HCT116 (cell line): ENCODE measurements at regions not wholly inside any gene's neighbourhood (a gene's known extent, or its start where the extent isn't known, plus 50 kb on each side); places are given as distances from the start of the nearest gene placed in this dataset.

ENCODE experiments used
- ATAC-seq: fragments of 200-7000 bp; cut with Tn5 transposase; 2 replicates; pipeline ENCODE4 v1.9.1; 2020; ENCODE audit warnings: mild to moderate bottlenecking, moderate library complexity
- BruUV-seq: library from RNA; stranded (reverse); fragments of 400-500 nt; replicated peaks from 2 replicates; lab custom pipeline; 2021; lab: Mats Ljungman, UMichigan
- CTCF ChIA-PET: fragments of 300-600 bp; sonication (Branson Sonifier 250); formaldehyde crosslinking; loops from one replicate; lab custom pipeline; 2021; ENCODE audit warnings: antibody characterized with exemption; lab: Charles Lee
- POLR2A ChIA-PET: fragments of 300-600, 350-600 bp; sonication (Branson Sonifier 250); formaldehyde crosslinking; loops from one replicate; lab custom pipeline; 2021; ENCODE audit warnings: antibody characterized with exemption; lab: Charles Lee
- RAD21 ChIA-PET, 2 experiments: fragments of 300-600 bp; sonication (Branson Sonifier 250); formaldehyde crosslinking; loops; one replicate each; lab custom pipeline; 2023; ENCODE audit warnings: low total read pairs in 2 of 2; ENCODE audit not compliant: uncharacterized antibody in 2 of 2, unreplicated experiment in 2 of 2, low non-redundant PET in 1 of 2; lab: Charles Lee
- DNase-seq: peaks from one replicate; pipeline ENCODE4 v3.0.0-alpha.2; 2010; ENCODE audit warnings: low read depth, low spot score
- H2AFZ ChIP-seq: fragments of 200-600 bp; shearing (Covaris generic), sonication (generic); 2 replicates; pipeline ENCODE4 v1.6.1; 2017; ENCODE audit warnings: low read depth, mixed run types, mixed read lengths, antibody characterized with exemption, low read length; ENCODE audit not compliant: poor library complexity, severe bottlenecking
- H3K27ac ChIP-seq: 2 replicates; pipeline ENCODE4 v1.5.1; 2012; ENCODE audit warnings: low read depth, low read length
- H3K27me3 ChIP-seq: fragments of 200-600 bp; sonication (generic); 2 replicates; pipeline ENCODE4 v1.6.1; 2016; ENCODE audit warnings: mixed run types, low read length, mixed read lengths; ENCODE audit not compliant: insufficient read depth
- H3K36me3 ChIP-seq, 2 experiments: fragments of 200-500 bp in 1 of 2; fragments of 200-600 bp in 1 of 2; sonication (Bioruptor generic) in 1 of 2; sonication (generic) in 1 of 2; 2 replicates each; pipeline versions ENCODE4 v1.5.1 to v1.6.1; 2014 to 2016; ENCODE audit warnings: low read length in 2 of 2, inconsistent platforms in 1 of 2, mixed read lengths in 1 of 2, mixed run types in 1 of 2; ENCODE audit not compliant: insufficient read depth in 2 of 2, control insufficient read depth in 1 of 2
- H3K4me1 ChIP-seq, 2 experiments: fragments of 200-600 bp in 1 of 2; sonication (generic) in 1 of 2; 2 replicates each; pipeline versions ENCODE4 v1.5.1 to v1.6.1; 2012 to 2017; ENCODE audit warnings: low read length in 2 of 2, inconsistent platforms in 1 of 2, mild to moderate bottlenecking in 1 of 2, mixed read lengths in 1 of 2, mixed run types in 1 of 2, moderate library complexity in 1 of 2; ENCODE audit not compliant: insufficient read depth in 2 of 2, control insufficient read depth in 1 of 2
- H3K4me2 ChIP-seq: fragments of 200-600 bp; sonication (generic); 2 replicates; pipeline ENCODE4 v1.6.1; 2017; ENCODE audit warnings: mixed run types, low read length, mixed read lengths
- H3K4me3 ChIP-seq, 2 experiments: fragments of 200-600 bp in 1 of 2; sonication (generic) in 1 of 2; replicated peaks in 1 of 2; 2 replicates each; pipeline ENCODE4 v1.5.1; 2011 to 2016; ENCODE audit warnings: low read length in 2 of 2, control low read depth in 1 of 2, low read depth in 1 of 2, mild to moderate bottlenecking in 1 of 2, mixed read lengths in 1 of 2, mixed run types in 1 of 2
- H3K79me2 ChIP-seq: fragments of 200-600 bp; sonication (generic); 2 replicates; pipeline ENCODE4 v1.6.1; 2017; ENCODE audit warnings: mild to moderate bottlenecking, mixed run types, low read length, moderate library complexity, mixed read lengths; ENCODE audit not compliant: insufficient read depth
- H3K9ac ChIP-seq: fragments of 200-600 bp; sonication (generic); 2 replicates; pipeline ENCODE4 v1.6.1; 2016; ENCODE audit warnings: low read length, mixed read lengths
- H3K9me2 ChIP-seq: fragments of 200-600 bp; sonication (generic), shearing (Covaris generic); 2 replicates; pipeline ENCODE4 v1.6.1; 2017; ENCODE audit warnings: mixed run types, mild to moderate bottlenecking, moderate library complexity; ENCODE audit not compliant: insufficient read depth
- H3K9me3 ChIP-seq, 2 experiments: fragments of 200-500 bp in 1 of 2; fragments of 200-600 bp in 1 of 2; sonication (Bioruptor generic) in 1 of 2; sonication (generic) in 1 of 2; 2 replicates each; pipeline ENCODE4 v1.6.1; 2014 to 2017; ENCODE audit warnings: low read length in 2 of 2, mixed read lengths in 2 of 2, inconsistent platforms in 1 of 2, low read depth in 1 of 2, mild to moderate bottlenecking in 1 of 2, mixed run types in 1 of 2, moderate library complexity in 1 of 2; ENCODE audit not compliant: control insufficient read depth in 1 of 2, insufficient read depth in 1 of 2
- H4K20me1 ChIP-seq: fragments of 200-600 bp; sonication (generic), shearing (Covaris generic); 2 replicates; pipeline ENCODE4 v1.6.1; 2017; ENCODE audit warnings: mixed run types, mild to moderate bottlenecking, moderate library complexity; ENCODE audit not compliant: insufficient read depth
- ATF3 ChIP-seq: IDR thresholded peaks from 2 replicates; pipeline ENCODE4 v1.6.1; 2012
- CBX3 ChIP-seq: IDR thresholded peaks from 2 replicates; pipeline ENCODE4 v1.6.1; 2012; ENCODE audit warnings: low read depth
- CEBPB ChIP-seq: IDR thresholded peaks from 2 replicates; pipeline ENCODE4 v1.6.1; 2012; ENCODE audit warnings: low read depth
- EGR1 ChIP-seq: IDR thresholded peaks from 2 replicates; pipeline ENCODE4 v1.6.1; 2012; ENCODE audit warnings: low read depth
- ELF1 ChIP-seq: IDR thresholded peaks from 2 replicates; pipeline ENCODE4 v1.6.1; 2012; ENCODE audit warnings: low read depth, borderline replicate concordance
- EZH2 ChIP-seq: fragments of 200-600 bp; sonication (generic); IDR thresholded peaks from 2 replicates; pipeline ENCODE4 v1.6.1; 2017; ENCODE audit warnings: antibody characterized with exemption, mixed run types
- EZH2phosphoT487 ChIP-seq: fragments of 200-600 bp; IDR thresholded peaks from 2 replicates; pipeline ENCODE4 v1.6.1; 2018; ENCODE audit warnings: antibody characterized with exemption, borderline replicate concordance
- POLR2AphosphoS5 ChIP-seq: IDR thresholded peaks from 2 replicates; pipeline ENCODE4 v1.6.1; 2011; ENCODE audit warnings: mild to moderate bottlenecking, low read depth, low read length, moderate library complexity
- RAD21 ChIP-seq: IDR thresholded peaks from 2 replicates; pipeline ENCODE4 v1.6.1; 2012; ENCODE audit warnings: low read depth, mild to moderate bottlenecking
- SIN3A ChIP-seq: IDR thresholded peaks from 2 replicates; pipeline ENCODE4 v1.6.1; 2012; ENCODE audit warnings: low read depth
- TCF7L2 ChIP-seq: IDR thresholded peaks from 2 replicates; pipeline ENCODE4 v1.7.0; 2011; ENCODE audit warnings: borderline replicate concordance, inconsistent platforms; ENCODE audit not compliant: insufficient read depth, insufficient read length; ENCODE audit errors: extremely low read depth
- ZNF274 ChIP-seq: fragments of 200-500 bp; sonication (Bioruptor generic); IDR thresholded peaks from 2 replicates; pipeline ENCODE4 v1.6.1; 2014; ENCODE audit warnings: mild to moderate bottlenecking, low read depth, low read length, inconsistent platforms
- intact Hi-C: fragments of 100-400 bp; cut with micrococcal nuclease; formaldehyde crosslinking; loops from 2 replicates; pipeline ENCODE4 v1.10.0; 2022
- TF ChIP-seq, protein P1 (sequence below): IDR thresholded peaks from 2 replicates; pipeline ENCODE4 v1.6.1; 2011; ENCODE audit warnings: mild to moderate bottlenecking, low read length, moderate library complexity; ENCODE audit not compliant: insufficient replicate concordance; ENCODE audit errors: extremely low read depth
- TF ChIP-seq, protein P2 (sequence below): IDR thresholded peaks from 2 replicates; pipeline ENCODE4 v1.6.1; 2012; ENCODE audit warnings: low read depth
- TF ChIP-seq, protein P3 (sequence below): IDR thresholded peaks from 2 replicates; pipeline ENCODE4 v1.6.1; 2012

DNA sequence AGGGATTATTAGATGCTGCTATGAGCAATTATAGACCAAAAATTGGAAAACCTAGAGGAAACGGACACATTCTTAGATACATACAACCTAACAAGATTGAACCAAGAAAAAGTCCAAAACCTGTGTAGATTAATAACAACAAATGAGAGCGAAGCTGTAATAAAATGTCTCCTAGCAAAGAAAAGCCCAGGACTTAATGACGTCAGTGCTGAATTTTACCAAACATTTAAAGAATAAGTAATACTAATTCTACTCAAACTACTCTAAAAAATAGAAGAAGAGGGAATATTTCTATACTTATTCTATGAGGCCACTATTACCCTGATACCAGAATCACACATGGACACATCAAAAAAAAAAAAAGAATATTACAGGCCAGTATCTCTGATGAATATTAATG is 309.5 kb upstream of the ANO5 start:
- H2AFZ ChIP-seq: no peak overlapping the region
- ATAC-seq (no peak), DNase-seq (no peak)
- ChIA-PET RAD21 (no interaction called here), CTCF (no interaction called here), POLR2A (no interaction called here)
- H3K9me3 ChIP-seq: peaks cover 0 to 18% of the 10 kb centered on the region in 2 experiments; a peak in 2 of 4 replicates
- H3K9ac ChIP-seq: no peak overlapping the region
- H3K27ac ChIP-seq: no peak overlapping the region
- no peaks in the 10 kb centered on the region for H3K4me1 ChIP-seq
- no TSS peak for BruUV-seq
- no peaks in the 10 kb centered on the region for H4K20me1 ChIP-seq
- no peaks in the 10 kb centered on the region for H3K27me3 ChIP-seq
- intact Hi-C loops: no loop called here
- H3K9me2 ChIP-seq: no peaks in the 10 kb centered on the region
- no peak overlapping the region for H3K4me2 ChIP-seq
- no peak overlapping the region for H3K4me3 ChIP-seq
- H3K36me3 ChIP-seq: no peaks in the 10 kb centered on the region
- H3K79me2 ChIP-seq: no peaks in the 10 kb centered on the region
- TF ChIP-seq TCF7L2: no peak
- TF ChIP-seq POLR2AphosphoS5: no peak
- no peak for TF ChIP-seq ATF3
- no peak for TF ChIP-seq SIN3A
- no peak for TF ChIP-seq CBX3
- TF ChIP-seq RAD21: no peak
- no peak for TF ChIP-seq EZH2phosphoT487
- TF ChIP-seq ZNF274: no peak

DNA sequence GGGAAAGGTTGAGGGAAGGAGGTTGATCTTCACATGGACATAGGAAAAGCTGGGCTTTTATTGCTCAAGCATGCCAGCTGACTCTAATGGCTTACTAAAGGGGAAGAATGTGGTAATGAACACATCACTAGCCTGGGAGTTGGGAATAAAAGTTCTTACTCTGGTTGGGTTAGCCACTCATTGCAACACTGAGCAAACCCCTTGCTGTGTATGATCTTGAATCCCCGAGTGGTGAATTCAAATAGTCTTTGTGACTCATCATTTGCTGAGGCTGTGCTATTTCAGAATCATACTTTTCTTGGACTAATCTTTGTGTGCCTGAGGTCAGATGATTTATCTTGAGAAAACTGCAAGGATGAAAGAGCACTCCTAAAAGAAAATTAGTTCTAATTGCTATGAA is 304.1 kb upstream of the ANO5 start:
- intact Hi-C loops: no loop called here
- DNase-seq (no peak), ATAC-seq (no peak)
- no peaks in the 10 kb centered on the region for H3K4me1 ChIP-seq
- TF ChIP-seq ELF1 (no peak), EGR1 (no peak), EZH2 (no peak), CEBPB (no peak)
- TF ChIP-seq, protein P1, sequence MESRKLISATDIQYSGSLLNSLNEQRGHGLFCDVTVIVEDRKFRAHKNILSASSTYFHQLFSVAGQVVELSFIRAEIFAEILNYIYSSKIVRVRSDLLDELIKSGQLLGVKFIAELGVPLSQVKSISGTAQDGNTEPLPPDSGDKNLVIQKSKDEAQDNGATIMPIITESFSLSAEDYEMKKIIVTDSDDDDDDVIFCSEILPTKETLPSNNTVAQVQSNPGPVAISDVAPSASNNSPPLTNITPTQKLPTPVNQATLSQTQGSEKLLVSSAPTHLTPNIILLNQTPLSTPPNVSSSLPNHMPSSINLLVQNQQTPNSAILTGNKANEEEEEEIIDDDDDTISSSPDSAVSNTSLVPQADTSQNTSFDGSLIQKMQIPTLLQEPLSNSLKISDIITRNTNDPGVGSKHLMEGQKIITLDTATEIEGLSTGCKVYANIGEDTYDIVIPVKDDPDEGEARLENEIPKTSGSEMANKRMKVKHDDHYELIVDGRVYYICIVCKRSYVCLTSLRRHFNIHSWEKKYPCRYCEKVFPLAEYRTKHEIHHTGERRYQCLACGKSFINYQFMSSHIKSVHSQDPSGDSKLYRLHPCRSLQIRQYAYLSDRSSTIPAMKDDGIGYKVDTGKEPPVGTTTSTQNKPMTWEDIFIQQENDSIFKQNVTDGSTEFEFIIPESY: no peak
- TF ChIP-seq, protein P2, sequence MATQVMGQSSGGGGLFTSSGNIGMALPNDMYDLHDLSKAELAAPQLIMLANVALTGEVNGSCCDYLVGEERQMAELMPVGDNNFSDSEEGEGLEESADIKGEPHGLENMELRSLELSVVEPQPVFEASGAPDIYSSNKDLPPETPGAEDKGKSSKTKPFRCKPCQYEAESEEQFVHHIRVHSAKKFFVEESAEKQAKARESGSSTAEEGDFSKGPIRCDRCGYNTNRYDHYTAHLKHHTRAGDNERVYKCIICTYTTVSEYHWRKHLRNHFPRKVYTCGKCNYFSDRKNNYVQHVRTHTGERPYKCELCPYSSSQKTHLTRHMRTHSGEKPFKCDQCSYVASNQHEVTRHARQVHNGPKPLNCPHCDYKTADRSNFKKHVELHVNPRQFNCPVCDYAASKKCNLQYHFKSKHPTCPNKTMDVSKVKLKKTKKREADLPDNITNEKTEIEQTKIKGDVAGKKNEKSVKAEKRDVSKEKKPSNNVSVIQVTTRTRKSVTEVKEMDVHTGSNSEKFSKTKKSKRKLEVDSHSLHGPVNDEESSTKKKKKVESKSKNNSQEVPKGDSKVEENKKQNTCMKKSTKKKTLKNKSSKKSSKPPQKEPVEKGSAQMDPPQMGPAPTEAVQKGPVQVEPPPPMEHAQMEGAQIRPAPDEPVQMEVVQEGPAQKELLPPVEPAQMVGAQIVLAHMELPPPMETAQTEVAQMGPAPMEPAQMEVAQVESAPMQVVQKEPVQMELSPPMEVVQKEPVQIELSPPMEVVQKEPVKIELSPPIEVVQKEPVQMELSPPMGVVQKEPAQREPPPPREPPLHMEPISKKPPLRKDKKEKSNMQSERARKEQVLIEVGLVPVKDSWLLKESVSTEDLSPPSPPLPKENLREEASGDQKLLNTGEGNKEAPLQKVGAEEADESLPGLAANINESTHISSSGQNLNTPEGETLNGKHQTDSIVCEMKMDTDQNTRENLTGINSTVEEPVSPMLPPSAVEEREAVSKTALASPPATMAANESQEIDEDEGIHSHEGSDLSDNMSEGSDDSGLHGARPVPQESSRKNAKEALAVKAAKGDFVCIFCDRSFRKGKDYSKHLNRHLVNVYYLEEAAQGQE: no peak
- TF ChIP-seq, protein P3, sequence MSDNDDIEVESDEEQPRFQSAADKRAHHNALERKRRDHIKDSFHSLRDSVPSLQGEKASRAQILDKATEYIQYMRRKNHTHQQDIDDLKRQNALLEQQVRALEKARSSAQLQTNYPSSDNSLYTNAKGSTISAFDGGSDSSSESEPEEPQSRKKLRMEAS: no peak
- H3K27ac ChIP-seq: no peak overlapping the region
- no peaks in the 10 kb centered on the region for H3K27me3 ChIP-seq
- H4K20me1 ChIP-seq: no peaks in the 10 kb centered on the region
- no peaks in the 10 kb centered on the region for H3K36me3 ChIP-seq
- no TSS peak for BruUV-seq
- H3K9ac ChIP-seq: no peak overlapping the region
- no peak overlapping the region for H2AFZ ChIP-seq
- RAD21 ChIA-PET: no interaction called here
- H3K4me2 ChIP-seq: no peak overlapping the region
- POLR2A ChIA-PET: no interaction called here
- no peaks in the 10 kb centered on the region for H3K79me2 ChIP-seq
- H3K4me3 ChIP-seq: no peak overlapping the region
- H3K9me2 ChIP-seq: no peaks in the 10 kb centered on the region
- CTCF ChIA-PET: no interaction called here
- peaks cover 0 to 28% of the 10 kb centered on the region in 2 experiments; a peak in 2 of 4 replicates for H3K9me3 ChIP-seq
